T-cell (primary cell): ENCODE measurements at regions not wholly inside any gene's neighbourhood (a gene's known extent, or its start where the extent isn't known, plus 50 kb on each side); places are given as distances from the start of the nearest gene placed in this dataset.

ENCODE experiments used
- ATAC-seq, 4 experiments: fragments of 200-7000 bp in 3 of 4; fragments of 150-1000 bp in 1 of 4; cut with Tn5 transposase; replicated peaks in 1 of 4; 1 replicate in 3 of 4; 2 replicates in 1 of 4; pipeline ENCODE4 v1.10.0; 2021; ENCODE audit warnings: moderate library complexity in 3 of 4, mild to moderate bottlenecking in 2 of 4, moderate number of reproducible peaks in 1 of 4
- CTCF ChIA-PET, 2 donors: fragments of 300-600 bp; sonication (Branson Sonifier 250); formaldehyde crosslinking; loops; one replicate each; lab custom pipeline; 2022; ENCODE audit warnings: antibody characterized with exemption in 2 of 2; lab: Charles Lee
- POLR2A ChIA-PET, 2 donors: fragments of 300-600 bp; sonication (Branson Sonifier 250); formaldehyde crosslinking; loops; one replicate each; lab custom pipeline; 2022; ENCODE audit warnings: antibody characterized with exemption in 2 of 2; lab: Charles Lee
- DNase-seq, 35 experiments: peaks; one replicate each; pipeline versions ENCODE4 v3.0.0 to v3.0.0-alpha.2; 2013 to 2023
- H3K27ac ChIP-seq: one replicate; pipeline ENCODE4 v1.5.1; 2013; ENCODE audit warnings: low read length
- H3K27me3 ChIP-seq, 2 experiments: replicated peaks in 1 of 2; 1 replicate in 1 of 2; 2 replicates in 1 of 2; pipeline versions ENCODE4 v1.6.1 to v1.7.0; 2013; ENCODE audit warnings: low read length in 1 of 2, mixed read lengths in 1 of 2; ENCODE audit not compliant: control insufficient read depth in 2 of 2, insufficient read depth in 2 of 2; ENCODE audit errors: extremely low read depth in 1 of 2
- H3K36me3 ChIP-seq, 2 donors: 1 replicate in 1 of 2; 2 replicates in 1 of 2; pipeline versions ENCODE4 v1.6.1 to v1.7.0; 2013; ENCODE audit warnings: low read length in 1 of 2; ENCODE audit not compliant: control insufficient read depth in 2 of 2, insufficient read depth in 1 of 2; ENCODE audit errors: extremely low read depth in 1 of 2
- H3K4me1 ChIP-seq, 2 experiments: 1 replicate in 1 of 2; 2 replicates in 1 of 2; pipeline versions ENCODE4 v1.6.1 to v1.7.0; 2013; ENCODE audit warnings: low read length in 2 of 2, mixed read lengths in 1 of 2; ENCODE audit not compliant: insufficient read depth in 2 of 2, control insufficient read depth in 1 of 2; ENCODE audit errors: extremely low read depth in 1 of 2
- H3K4me3 ChIP-seq, 2 donors: 1 replicate in 1 of 2; 2 replicates in 1 of 2; pipeline versions ENCODE4 v1.5.1 to v1.7.0; 2013; ENCODE audit warnings: mild to moderate bottlenecking in 2 of 2, low read length in 1 of 2, moderate library complexity in 1 of 2; ENCODE audit not compliant: control insufficient read depth in 1 of 2; ENCODE audit errors: extremely low read depth in 1 of 2
- H3K9me3 ChIP-seq: 2 replicates; pipeline ENCODE4 v1.7.0; 2013
- H3K27ac Mint-ChIP-seq, 2 donors: one replicate each; pipeline ENCODE4 v1.8.0; 2020 to 2021; ENCODE audit warnings: mild to moderate bottlenecking in 2 of 2, mixed read lengths in 2 of 2
- H3K27me3 Mint-ChIP-seq, 2 donors: one replicate each; pipeline ENCODE4 v1.8.0; 2021 to 2022; ENCODE audit warnings: mixed read lengths in 2 of 2
- H3K36me3 Mint-ChIP-seq: one replicate; pipeline ENCODE4 v1.8.0; 2021; ENCODE audit warnings: mixed read lengths
- H3K4me1 Mint-ChIP-seq, 3 donors: one replicate each; pipeline ENCODE4 v1.8.0; 2020 to 2022; ENCODE audit warnings: mixed read lengths in 3 of 3, mild to moderate bottlenecking in 1 of 3
- H3K4me3 Mint-ChIP-seq, 3 donors: one replicate each; pipeline ENCODE4 v1.8.0; 2020 to 2022; ENCODE audit warnings: mild to moderate bottlenecking in 3 of 3, mixed read lengths in 3 of 3, moderate library complexity in 3 of 3
- H3K9me3 Mint-ChIP-seq, 3 donors: one replicate each; pipeline ENCODE4 v1.8.0; 2020 to 2022; ENCODE audit warnings: mixed read lengths in 3 of 3
- WGBS: methylation state at CpG from one replicate; pipeline ENCODE4 v1.1.5; 2013; ENCODE audit warnings: missing lambda C conversion rate; ENCODE audit not compliant: insufficient coverage; 5-methylcytosine and 5-hydroxymethylcytosine counted together

DNA sequence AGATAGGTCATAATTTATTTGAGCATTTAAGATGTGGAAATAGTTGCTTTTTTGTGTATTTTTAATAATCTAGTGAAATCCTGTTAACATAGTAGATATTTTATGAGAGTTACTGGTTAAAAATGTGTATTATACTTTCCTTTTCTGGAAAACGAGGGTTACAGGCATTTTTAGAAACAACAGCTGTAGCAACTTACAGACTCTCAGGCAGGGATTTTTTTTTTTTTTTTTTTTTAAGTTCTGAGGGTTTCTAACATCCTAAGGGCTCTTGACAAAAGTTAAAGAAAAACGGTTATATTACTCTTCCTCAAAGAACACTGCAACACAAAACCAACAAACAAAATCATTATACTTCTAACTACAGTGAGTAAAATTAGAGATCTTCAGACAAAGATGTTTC, 205.9 kb downstream of the ACKR3 start:
- ChIA-PET POLR2A (interaction anchor here in 1 of 2 donors (0.9 kb wide), 1 partner anchor 162 kb away, joined by 3 read pairs; no protein-coding TSS in a partner anchor), CTCF (no interaction called here)
- Mint-ChIP-seq H3K4me1 (no peaks in the 10 kb centered on the region), H3K4me3 (no peak overlapping the region), H3K36me3 (no peaks in the 10 kb centered on the region), H3K27ac (no peak overlapping the region), H3K9me3 (no peaks in the 10 kb centered on the region), H3K27me3 (peaks cover 0 to 9% of the 10 kb centered on the region in 2 donors)
- Histone ChIP-seq H3K27ac (no peak overlapping the region), H3K36me3 (no peaks in the 10 kb centered on the region), H3K4me1 (no peaks in the 10 kb centered on the region), H3K9me3 (no peaks in the 10 kb centered on the region), H3K27me3 (peaks cover 0 to 13% of the 10 kb centered on the region in 2 experiments), H3K4me3 (no peak overlapping the region)
- no peak for ATAC-seq
- WGBS: no CpG with 5 or more reads among the region's 2 CpGs
- DNase-seq: no peak

DNA sequence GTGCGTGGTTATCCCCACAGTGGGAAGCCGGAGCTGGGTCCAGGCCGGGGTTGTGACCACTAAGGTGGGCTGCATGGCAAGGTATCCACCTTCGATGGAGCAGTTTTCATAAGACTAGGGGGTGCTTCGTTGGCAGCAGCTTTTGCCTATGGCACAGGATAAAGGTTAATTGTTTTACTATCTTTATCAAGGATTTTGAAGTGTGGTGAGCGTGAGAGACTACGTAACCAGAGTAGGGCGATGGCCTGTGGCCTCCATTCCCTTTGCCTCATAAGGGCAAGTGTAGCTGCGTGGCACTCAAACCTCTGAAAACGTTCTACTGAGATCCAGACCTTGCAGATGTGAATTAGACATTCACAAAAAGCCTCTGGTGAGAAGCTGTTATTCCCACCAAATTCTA, 206.6 kb downstream of the ACKR3 start:
- no peaks in the 10 kb centered on the region for H3K36me3 Mint-ChIP-seq

DNA sequence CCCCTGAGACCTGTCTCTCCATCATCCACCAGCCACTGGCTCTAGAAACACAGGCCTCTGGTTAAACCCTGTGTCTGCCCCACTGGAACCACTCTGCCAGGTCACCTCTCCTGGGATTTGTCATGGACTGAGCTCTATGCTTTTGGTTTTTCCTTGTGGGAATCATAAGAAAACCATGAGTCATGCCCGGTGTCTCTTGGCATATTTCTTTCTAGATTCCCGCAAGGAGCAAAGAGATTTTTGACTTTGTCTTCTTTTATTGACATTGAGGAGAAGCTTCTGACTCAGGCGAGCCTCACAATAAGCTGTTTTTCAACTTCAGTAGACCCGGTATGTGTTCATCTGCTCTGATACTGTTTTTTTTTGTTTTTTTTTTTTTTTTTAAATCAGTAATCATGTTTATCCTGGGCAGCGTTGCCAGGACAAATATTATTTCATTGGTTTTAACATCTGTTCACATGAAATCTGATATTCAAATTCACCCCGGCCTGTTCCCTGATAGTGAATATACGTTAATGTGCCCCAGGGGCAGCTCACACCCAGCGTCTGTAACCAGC, 207.1 kb downstream of the ACKR3 start:
- DNase-seq (no peak), ATAC-seq (no peak)
- H3K27ac Mint-ChIP-seq: no peak overlapping the region
- Histone ChIP-seq H3K4me3 (no peak overlapping the region), H3K4me1 (no peaks in the 10 kb centered on the region), H3K36me3 (no peaks in the 10 kb centered on the region), H3K27ac (no peak overlapping the region), H3K27me3 (peaks cover 0 to 11% of the 10 kb centered on the region in 2 experiments), H3K9me3 (no peaks in the 10 kb centered on the region)
- peaks cover 5 to 15% of the 10 kb centered on the region in 2 donors for H3K27me3 Mint-ChIP-seq
- H3K4me1 Mint-ChIP-seq: no peaks in the 10 kb centered on the region
- no peaks in the 10 kb centered on the region for H3K36me3 Mint-ChIP-seq
- 100% methylated on average over 3 of the region's 8 CpGs for WGBS
- CTCF ChIA-PET: interaction anchor here in 1 of 2 donors (0.7 kb wide), 1 partner anchor 17 kb away, joined by 6 read pairs; no protein-coding TSS in a partner anchor
- POLR2A ChIA-PET: no interaction called here
- H3K9me3 Mint-ChIP-seq: no peaks in the 10 kb centered on the region
- no peak overlapping the region for H3K4me3 Mint-ChIP-seq

More for the DNA sequence above, 206.6 kb downstream of the ACKR3 start:
- ChIA-PET CTCF (interaction anchor here in 1 of 2 donors (0.7 kb wide), 1 partner anchor 18 kb away, joined by 6 read pairs; no protein-coding TSS in a partner anchor), POLR2A (no interaction called here)
- no peak for ATAC-seq
- H3K27me3 Mint-ChIP-seq: peaks cover 0 to 10% of the 10 kb centered on the region in 2 donors
- no peak overlapping the region for H3K4me3 Mint-ChIP-seq
- Histone ChIP-seq H3K27ac (no peak overlapping the region), H3K4me1 (no peaks in the 10 kb centered on the region), H3K36me3 (no peaks in the 10 kb centered on the region), H3K9me3 (no peaks in the 10 kb centered on the region), H3K4me3 (no peak overlapping the region), H3K27me3 (peaks cover 0 to 15% of the 10 kb centered on the region in 2 experiments)
- 73% methylated on average over 7 of the region's 10 CpGs for WGBS
- no peak for DNase-seq
- H3K27ac Mint-ChIP-seq: no peak overlapping the region
- H3K4me1 Mint-ChIP-seq: no peaks in the 10 kb centered on the region
- H3K9me3 Mint-ChIP-seq: no peaks in the 10 kb centered on the region

DNA sequence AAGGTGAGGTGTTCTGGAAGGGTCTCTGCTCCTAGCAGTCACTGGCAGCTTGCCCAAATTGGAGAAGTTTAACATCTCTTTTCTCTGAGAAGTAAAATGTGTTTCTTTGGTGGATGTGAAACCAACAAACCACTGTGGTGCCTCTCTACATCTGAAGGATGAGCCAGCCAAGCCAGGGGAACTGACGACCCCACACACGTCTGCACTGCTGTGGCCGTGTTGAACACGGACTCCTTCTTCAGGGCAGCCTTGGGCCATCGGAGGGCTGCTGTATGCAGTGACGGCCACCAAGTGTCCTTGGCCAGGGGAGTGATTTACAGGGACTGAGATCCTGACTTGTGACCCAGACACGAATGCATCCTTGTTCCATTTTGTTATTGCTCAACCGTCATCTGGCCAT, 207.8 kb downstream of the ACKR3 start:
- H3K27me3 ChIP-seq: peaks cover 0 to 13% of the 10 kb centered on the region in 2 experiments
- no peak for ATAC-seq
- no peak overlapping the region for H3K4me3 ChIP-seq
- ChIA-PET CTCF (no interaction called here), POLR2A (no interaction called here)
- Mint-ChIP-seq H3K36me3 (no peaks in the 10 kb centered on the region), H3K4me1 (no peaks in the 10 kb centered on the region), H3K27ac (no peak overlapping the region), H3K4me3 (no peak overlapping the region), H3K9me3 (no peaks in the 10 kb centered on the region), H3K27me3 (peaks cover 5 to 18% of the 10 kb centered on the region in 2 donors)
- no peaks in the 10 kb centered on the region for H3K36me3 ChIP-seq
- H3K4me1 ChIP-seq: no peaks in the 10 kb centered on the region
- H3K27ac ChIP-seq: no peak overlapping the region
- 84% methylated on average over 8 of the region's 8 CpGs for WGBS
- H3K9me3 ChIP-seq: no peaks in the 10 kb centered on the region
- DNase-seq: no peak

DNA sequence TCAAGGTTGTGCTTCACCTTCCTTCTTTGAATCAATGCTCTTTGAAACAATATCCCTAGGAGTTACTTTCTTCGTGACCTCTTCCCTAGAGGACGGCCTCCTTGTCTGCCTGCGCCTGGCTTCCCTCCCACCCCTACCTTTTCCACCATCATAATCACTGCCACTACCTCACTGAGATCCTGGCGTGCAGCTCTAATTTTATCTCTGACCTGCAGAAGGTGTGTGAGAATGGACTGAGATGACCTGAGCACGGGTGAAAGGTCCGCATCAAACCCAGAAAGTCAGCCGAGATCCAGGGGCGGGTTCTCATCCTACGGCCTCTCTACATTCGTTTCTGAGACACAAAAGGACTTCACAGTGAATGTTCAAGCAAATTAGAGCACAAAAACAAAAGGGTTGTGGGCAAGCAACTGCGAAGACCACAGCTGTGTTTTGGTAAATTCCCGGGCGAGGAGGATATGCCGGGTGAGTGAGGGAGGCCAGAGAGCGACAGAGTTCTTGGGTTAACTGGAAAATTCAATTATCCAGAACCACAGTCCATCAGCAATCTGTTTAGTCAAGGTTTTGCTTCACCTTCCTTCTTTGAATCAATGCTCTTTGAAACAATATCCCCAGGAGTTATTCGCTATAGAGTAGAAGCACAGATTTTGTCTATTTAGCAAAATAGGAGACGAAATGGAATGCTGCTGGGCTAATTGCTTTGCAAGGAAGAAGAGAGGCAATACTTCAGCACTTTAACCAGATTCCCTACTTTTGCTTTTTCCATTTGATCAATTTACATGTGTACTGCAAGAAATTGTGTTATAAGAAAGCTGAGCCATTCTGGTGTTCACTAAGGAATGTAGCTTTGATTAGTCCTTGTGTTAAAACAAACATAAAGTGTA, 212.6 kb downstream of the ACKR3 start:
- 77% methylated on average over 7 of the region's 17 CpGs for WGBS
- H3K36me3 ChIP-seq: no peaks in the 10 kb centered on the region
- no peak overlapping the region for H3K4me3 ChIP-seq
- Mint-ChIP-seq H3K27ac (no peak overlapping the region), H3K36me3 (no peaks in the 10 kb centered on the region), H3K4me3 (no peak overlapping the region), H3K27me3 (peaks cover 18 to 30% of the 10 kb centered on the region in 2 donors), H3K9me3 (no peaks in the 10 kb centered on the region), H3K4me1 (no peaks in the 10 kb centered on the region)
- ChIA-PET POLR2A (no interaction called here), CTCF (no interaction called here)
- H3K27me3 ChIP-seq: peaks cover 0 to 12% of the 10 kb centered on the region in 2 experiments
- H3K9me3 ChIP-seq: no peaks in the 10 kb centered on the region
- no peak overlapping the region for H3K27ac ChIP-seq
- ATAC-seq: no peak
- no peak for DNase-seq
- H3K4me1 ChIP-seq: no peaks in the 10 kb centered on the region

DNA sequence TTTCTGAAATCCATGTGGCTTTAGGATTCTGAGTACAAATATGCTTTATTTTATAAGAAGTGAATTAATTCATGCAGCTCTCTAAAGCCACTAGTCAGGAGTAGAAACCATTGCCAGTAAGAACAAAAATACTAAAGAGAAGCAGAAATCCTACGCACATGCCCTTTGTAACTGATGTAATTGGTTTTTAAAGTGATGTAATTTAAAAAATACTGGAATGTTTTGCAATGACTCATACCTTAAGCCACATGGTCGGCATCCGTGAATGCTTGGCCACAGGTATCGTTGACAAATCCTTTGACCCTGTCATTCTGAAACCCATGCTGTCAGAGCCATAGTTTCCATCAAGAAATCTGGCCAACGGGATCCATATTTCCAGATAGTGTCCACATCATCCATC, 213.3 kb downstream of the ACKR3 start:
- Histone ChIP-seq H3K4me3 (no peak overlapping the region), H3K4me1 (no peaks in the 10 kb centered on the region), H3K27ac (no peak overlapping the region), H3K9me3 (no peaks in the 10 kb centered on the region), H3K27me3 (peaks cover 0 to 12% of the 10 kb centered on the region in 2 experiments), H3K36me3 (no peaks in the 10 kb centered on the region)
- POLR2A ChIA-PET: no interaction called here
- DNase-seq: no peak
- Mint-ChIP-seq H3K36me3 (no peaks in the 10 kb centered on the region), H3K4me3 (no peak overlapping the region), H3K27me3 (peaks cover 18 to 34% of the 10 kb centered on the region in 2 donors), H3K9me3 (no peaks in the 10 kb centered on the region), H3K27ac (no peak overlapping the region), H3K4me1 (no peaks in the 10 kb centered on the region)
- 65% methylated on average over 3 of the region's 5 CpGs for WGBS
- CTCF ChIA-PET: no interaction called here
- no peak for ATAC-seq
